Loucy (cell line): ENCODE measurements at regions not wholly inside any gene's neighbourhood (a gene's known extent, or its start where the extent isn't known, plus 50 kb on each side); places are given as distances from the start of the nearest gene placed in this dataset.
"Not testable (repeated sequence)": the region's sequence is repeated elsewhere in the genome, so short reads cannot be mapped to it uniquely, and the experiment has no call there.

Experiments
- H2AFZ ChIP-seq: fragments of 200-600 bp; sonication (generic); 2 replicates; pipeline ENCODE4 v1.6.0; 2016; ENCODE audit warnings: antibody characterized with exemption, mild to moderate bottlenecking, low read length, moderate library complexity
- H3F3A ChIP-seq: fragments of 200-600 bp; 2 replicates; pipeline ENCODE4 v1.6.0; 2016; ENCODE audit warnings: antibody characterized with exemption, low read depth, mild to moderate bottlenecking
- H3K27me3 ChIP-seq: fragments of 200-600 bp; sonication (generic); 2 replicates; pipeline ENCODE4 v1.6.1; 2014; ENCODE audit warnings: low read length, mild to moderate bottlenecking; ENCODE audit not compliant: insufficient read depth, poor library complexity, severe bottlenecking
- H3K36me3 ChIP-seq: fragments of 200-600 bp; sonication (generic); 2 replicates; pipeline ENCODE4 v1.6.1; 2016; ENCODE audit warnings: low read length; ENCODE audit not compliant: insufficient read depth
- H3K4me1 ChIP-seq: fragments of 200-600 bp; sonication (generic); 2 replicates; pipeline ENCODE4 v1.5.1; 2014; ENCODE audit warnings: low read length, mild to moderate bottlenecking; ENCODE audit not compliant: insufficient read depth, poor library complexity, severe bottlenecking
- H3K4me2 ChIP-seq: fragments of 200-600 bp; sonication (generic); 2 replicates; pipeline ENCODE4 v1.6.0; 2014; ENCODE audit warnings: antibody characterized with exemption, low read length, low read depth, mild to moderate bottlenecking; ENCODE audit not compliant: poor library complexity, severe bottlenecking
- H3K4me3 ChIP-seq: fragments of 200-600 bp; sonication (generic); 2 replicates; pipeline ENCODE4 v1.5.1; 2014; ENCODE audit warnings: low read length, mild to moderate bottlenecking, mixed read lengths; ENCODE audit not compliant: poor library complexity, severe bottlenecking
- H3K79me2 ChIP-seq: fragments of 200-600 bp; sonication (generic); 2 replicates; pipeline ENCODE4 v1.6.1; 2014; ENCODE audit warnings: low read length; ENCODE audit not compliant: insufficient read depth
- H3K9ac ChIP-seq: fragments of 200-600 bp; sonication (generic); 2 replicates; pipeline ENCODE4 v1.6.0; 2014; ENCODE audit warnings: mild to moderate bottlenecking, low read depth, low read length, moderate library complexity; ENCODE audit not compliant: poor library complexity, severe bottlenecking
- H3K9me2 ChIP-seq: fragments of 200-600 bp; sonication (generic); replicated peaks from 2 replicates; pipeline ENCODE4 v1.6.1; 2016; ENCODE audit warnings: low read depth, low read length, mixed read lengths
- H3K9me3 ChIP-seq: fragments of 200-600 bp; sonication (generic); 2 replicates; pipeline ENCODE4 v1.6.1; 2014; ENCODE audit warnings: mild to moderate bottlenecking, antibody characterized with exemption, low read length, low read depth; ENCODE audit not compliant: insufficient read depth
- H4K20me1 ChIP-seq: fragments of 200-600 bp; sonication (generic); 2 replicates; pipeline ENCODE4 v1.6.0; 2014; ENCODE audit warnings: antibody characterized with exemption, low read length, mild to moderate bottlenecking; ENCODE audit not compliant: insufficient read depth, poor library complexity, severe bottlenecking
- CTCF ChIP-seq: fragments of 200-600 bp; sonication (generic); conservative IDR thresholded peaks from 2 replicates; pipeline ENCODE4 v1.5.1; 2014; ENCODE audit warnings: mild to moderate bottlenecking, antibody characterized with exemption, low read length
- EZH2phosphoT487 ChIP-seq: fragments of 200-600 bp; IDR thresholded peaks from 2 replicates; pipeline ENCODE4 v1.6.1; 2018; ENCODE audit warnings: antibody characterized with exemption, mild to moderate bottlenecking, moderate library complexity, borderline replicate concordance

- no peak overlapping the region for H3K9ac ChIP-seq
- no peak overlapping the region for H3K4me2 ChIP-seq
- no peak overlapping the region for H3K4me3 ChIP-seq
- H3K9me3 ChIP-seq, result no peaks in the 10 kb centered on the region
- no peaks in the 10 kb centered on the region for H3K79me2 ChIP-seq
- H4K20me1 ChIP-seq, result no peaks in the 10 kb centered on the region
- H3K27me3 ChIP-seq, result no peaks in the 10 kb centered on the region
- TF ChIP-seq EZH2phosphoT487, result no peak
- no peak for TF ChIP-seq CTCF
- no peaks in the 10 kb centered on the region for H3K4me1 ChIP-seq
- no peak overlapping the region for H2AFZ ChIP-seq
- H3K9me2 ChIP-seq, result no peaks in the 10 kb centered on the region
- H3K36me3 ChIP-seq, result no peaks in the 10 kb centered on the region
- H3F3A ChIP-seq, result no peaks in the 10 kb centered on the region
Measured at GRCh38 chr13:54110597-54110996, 1082.0 kb downstream of the OLFM4 start.

- no peaks in the 10 kb centered on the region for H3K27me3 ChIP-seq
- no peak overlapping the region for H3K4me2 ChIP-seq
- H3K9me3 ChIP-seq, result no peaks in the 10 kb centered on the region
- H3K4me3 ChIP-seq, result no peak overlapping the region
- H3K9me2 ChIP-seq, result no peaks in the 10 kb centered on the region
- H3K79me2 ChIP-seq, result no peaks in the 10 kb centered on the region
- H4K20me1 ChIP-seq, result no peaks in the 10 kb centered on the region
- no peaks in the 10 kb centered on the region for H3K36me3 ChIP-seq
- H3K4me1 ChIP-seq, result no peaks in the 10 kb centered on the region
- H3K9ac ChIP-seq, result no peak overlapping the region
- no peaks in the 10 kb centered on the region for H3F3A ChIP-seq
- no peak overlapping the region for H2AFZ ChIP-seq
- TF ChIP-seq EZH2phosphoT487 (no peak), CTCF (no peak)
Measured at GRCh38 chr13:54124700-54125099, 1096.1 kb downstream of the OLFM4 start.

GRCh38 chr13:54130931-54131330 lies 1102.3 kb downstream of the OLFM4 start:
- not testable (repeated sequence) for H3K4me2 ChIP-seq, H3K27me3 ChIP-seq, H4K20me1 ChIP-seq, H2AFZ ChIP-seq, H3K4me3 ChIP-seq, H3K79me2 ChIP-seq, H3K9ac ChIP-seq, H3K4me1 ChIP-seq, H3F3A ChIP-seq, H3K9me2 ChIP-seq, H3K36me3 ChIP-seq, H3K9me3 ChIP-seq

GRCh38 chr13:54131433-54131832 lies 1102.8 kb downstream of the OLFM4 start:
- H3K79me2 ChIP-seq, H3K4me2 ChIP-seq, H3K36me3 ChIP-seq, H3K27me3 ChIP-seq, H2AFZ ChIP-seq, H3K9me3 ChIP-seq, H3K9ac ChIP-seq, H3K4me3 ChIP-seq, H3K4me1 ChIP-seq, H4K20me1 ChIP-seq, H3K9me2 ChIP-seq, H3F3A ChIP-seq: not testable (repeated sequence)

DNA sequence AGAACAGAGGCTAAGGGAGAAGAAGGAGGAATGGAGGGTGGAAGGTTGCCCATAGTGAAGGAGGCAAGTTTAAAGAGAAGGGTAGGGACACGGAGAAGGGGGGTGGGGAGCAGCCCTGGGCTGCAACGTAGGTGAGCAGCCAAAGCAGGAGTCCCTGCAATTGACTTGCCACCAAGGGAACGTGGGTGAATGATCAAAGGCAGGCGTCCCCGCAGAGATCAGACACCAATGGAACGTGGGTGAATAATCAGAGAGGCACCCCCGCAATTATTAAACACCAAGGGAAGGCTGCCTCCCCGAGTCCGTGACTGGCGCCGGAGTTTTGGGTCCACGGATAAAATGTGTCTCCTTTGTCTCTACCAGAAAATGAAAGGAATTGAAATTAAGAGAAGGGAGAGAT lies 1103.5 kb downstream of the OLFM4 start:
- H3K4me3 ChIP-seq, H3K27me3 ChIP-seq, H3K9ac ChIP-seq, H3K4me2 ChIP-seq, H3K79me2 ChIP-seq, H3K9me3 ChIP-seq, H3K9me2 ChIP-seq, H3F3A ChIP-seq, H3K4me1 ChIP-seq, H3K36me3 ChIP-seq, H2AFZ ChIP-seq, H4K20me1 ChIP-seq: not testable (repeated sequence)

DNA sequence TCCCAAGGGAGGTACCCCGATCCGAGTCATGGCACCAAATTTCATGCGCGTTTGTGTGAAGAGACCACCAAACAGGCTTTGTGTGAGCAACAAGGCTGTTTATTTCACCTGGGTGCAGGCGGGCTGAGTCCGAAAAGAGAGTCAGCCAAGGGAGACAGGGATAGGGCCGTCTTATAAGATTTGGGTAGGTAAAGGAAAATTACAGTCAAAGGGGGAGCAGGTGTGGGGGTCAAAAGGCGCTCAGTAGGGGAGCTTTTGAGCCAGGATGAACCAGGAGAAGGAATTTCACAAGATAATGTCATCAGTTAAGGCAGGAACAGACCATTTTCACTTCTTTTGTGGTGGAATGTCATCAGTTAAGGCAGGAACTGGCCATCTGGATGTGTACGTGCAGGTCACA lies 1104.1 kb downstream of the OLFM4 start:
- not testable (repeated sequence) for H3K9ac ChIP-seq, H3K4me2 ChIP-seq, H2AFZ ChIP-seq, H3F3A ChIP-seq, H4K20me1 ChIP-seq, H3K79me2 ChIP-seq, H3K9me2 ChIP-seq, H3K4me1 ChIP-seq, H3K27me3 ChIP-seq, H3K9me3 ChIP-seq, H3K36me3 ChIP-seq, H3K4me3 ChIP-seq
